ENCODE measurements at regions not wholly inside any gene's neighbourhood (a gene's known extent, or its start where the extent isn't known, plus 50 kb on each side); places are given as distances from the start of the nearest gene placed in this dataset.

DNA sequence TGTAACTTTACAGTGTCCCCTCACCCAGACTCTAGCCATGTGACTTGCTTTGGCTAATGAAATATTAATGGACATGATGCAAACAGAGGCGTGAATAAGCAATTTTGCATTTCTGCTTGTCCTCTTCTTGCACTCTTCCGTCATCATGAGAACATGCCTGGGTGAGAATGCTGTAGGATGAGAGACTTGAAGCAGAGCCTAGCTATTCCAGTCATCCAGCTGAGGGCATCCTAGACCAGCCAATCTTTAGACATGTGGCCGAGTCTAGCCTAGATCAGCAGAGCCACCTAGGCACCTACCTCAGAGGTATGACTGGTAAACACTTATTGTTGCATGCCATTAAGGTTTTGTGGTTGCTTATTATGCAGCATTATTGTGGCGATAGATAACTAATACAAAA lies 450.5 kb upstream of the AZI2 start:
- Mint-ChIP-seq H3K4me1 (no peaks in the 10 kb centered on the region), H3K36me3 (ENCODE audit: low read depth) (no peaks in the 10 kb centered on the region), H3K4me3 (no peak overlapping the region), H3K27me3 (ENCODE audit: insufficient read depth, low read depth, poor library complexity) (no peaks in the 10 kb centered on the region), H3K9me3 (no peaks in the 10 kb centered on the region), H3K27ac (no peak overlapping the region)
- TF ChIP-seq, protein P1, sequence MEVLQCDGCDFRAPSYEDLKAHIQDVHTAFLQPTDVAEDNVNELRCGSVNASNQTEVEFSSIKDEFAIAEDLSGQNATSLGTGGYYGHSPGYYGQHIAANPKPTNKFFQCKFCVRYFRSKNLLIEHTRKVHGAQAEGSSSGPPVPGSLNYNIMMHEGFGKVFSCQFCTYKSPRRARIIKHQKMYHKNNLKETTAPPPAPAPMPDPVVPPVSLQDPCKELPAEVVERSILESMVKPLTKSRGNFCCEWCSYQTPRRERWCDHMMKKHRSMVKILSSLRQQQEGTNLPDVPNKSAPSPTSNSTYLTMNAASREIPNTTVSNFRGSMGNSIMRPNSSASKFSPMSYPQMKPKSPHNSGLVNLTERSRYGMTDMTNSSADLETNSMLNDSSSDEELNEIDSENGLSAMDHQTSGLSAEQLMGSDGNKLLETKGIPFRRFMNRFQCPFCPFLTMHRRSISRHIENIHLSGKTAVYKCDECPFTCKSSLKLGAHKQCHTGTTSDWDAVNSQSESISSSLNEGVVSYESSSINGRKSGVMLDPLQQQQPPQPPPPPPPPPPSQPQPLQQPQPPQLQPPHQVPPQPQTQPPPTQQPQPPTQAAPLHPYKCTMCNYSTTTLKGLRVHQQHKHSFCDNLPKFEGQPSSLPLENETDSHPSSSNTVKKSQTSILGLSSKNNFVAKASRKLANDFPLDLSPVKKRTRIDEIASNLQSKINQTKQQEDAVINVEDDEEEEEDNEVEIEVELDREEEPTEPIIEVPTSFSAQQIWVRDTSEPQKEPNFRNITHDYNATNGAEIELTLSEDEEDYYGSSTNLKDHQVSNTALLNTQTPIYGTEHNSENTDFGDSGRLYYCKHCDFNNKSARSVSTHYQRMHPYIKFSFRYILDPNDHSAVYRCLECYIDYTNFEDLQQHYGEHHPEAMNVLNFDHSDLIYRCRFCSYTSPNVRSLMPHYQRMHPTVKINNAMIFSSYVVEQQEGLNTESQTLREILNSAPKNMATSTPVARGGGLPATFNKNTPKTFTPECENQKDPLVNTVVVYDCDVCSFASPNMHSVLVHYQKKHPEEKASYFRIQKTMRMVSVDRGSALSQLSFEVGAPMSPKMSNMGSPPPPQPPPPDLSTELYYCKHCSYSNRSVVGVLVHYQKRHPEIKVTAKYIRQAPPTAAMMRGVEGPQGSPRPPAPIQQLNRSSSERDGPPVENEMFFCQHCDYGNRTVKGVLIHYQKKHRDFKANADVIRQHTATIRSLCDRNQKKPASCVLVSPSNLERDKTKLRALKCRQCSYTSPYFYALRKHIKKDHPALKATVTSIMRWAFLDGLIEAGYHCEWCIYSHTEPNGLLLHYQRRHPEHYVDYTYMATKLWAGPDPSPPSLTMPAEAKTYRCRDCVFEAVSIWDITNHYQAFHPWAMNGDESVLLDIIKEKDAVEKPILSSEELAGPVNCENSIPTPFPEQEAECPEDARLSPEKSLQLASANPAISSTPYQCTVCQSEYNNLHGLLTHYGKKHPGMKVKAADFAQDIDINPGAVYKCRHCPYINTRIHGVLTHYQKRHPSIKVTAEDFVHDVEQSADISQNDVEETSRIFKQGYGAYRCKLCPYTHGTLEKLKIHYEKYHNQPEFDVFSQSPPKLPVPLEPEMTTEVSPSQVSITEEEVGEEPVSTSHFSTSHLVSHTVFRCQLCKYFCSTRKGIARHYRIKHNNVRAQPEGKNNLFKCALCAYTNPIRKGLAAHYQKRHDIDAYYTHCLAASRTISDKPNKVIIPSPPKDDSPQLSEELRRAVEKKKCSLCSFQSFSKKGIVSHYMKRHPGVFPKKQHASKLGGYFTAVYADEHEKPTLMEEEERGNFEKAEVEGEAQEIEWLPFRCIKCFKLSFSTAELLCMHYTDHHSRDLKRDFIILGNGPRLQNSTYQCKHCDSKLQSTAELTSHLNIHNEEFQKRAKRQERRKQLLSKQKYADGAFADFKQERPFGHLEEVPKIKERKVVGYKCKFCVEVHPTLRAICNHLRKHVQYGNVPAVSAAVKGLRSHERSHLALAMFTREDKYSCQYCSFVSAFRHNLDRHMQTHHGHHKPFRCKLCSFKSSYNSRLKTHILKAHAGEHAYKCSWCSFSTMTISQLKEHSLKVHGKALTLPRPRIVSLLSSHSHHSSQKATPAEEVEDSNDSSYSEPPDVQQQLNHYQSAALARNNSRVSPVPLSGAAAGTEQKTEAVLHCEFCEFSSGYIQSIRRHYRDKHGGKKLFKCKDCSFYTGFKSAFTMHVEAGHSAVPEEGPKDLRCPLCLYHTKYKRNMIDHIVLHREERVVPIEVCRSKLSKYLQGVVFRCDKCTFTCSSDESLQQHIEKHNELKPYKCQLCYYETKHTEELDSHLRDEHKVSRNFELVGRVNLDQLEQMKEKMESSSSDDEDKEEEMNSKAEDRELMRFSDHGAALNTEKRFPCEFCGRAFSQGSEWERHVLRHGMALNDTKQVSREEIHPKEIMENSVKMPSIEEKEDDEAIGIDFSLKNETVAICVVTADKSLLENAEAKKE (CRISPR knock-in tag; IDR thresholded peaks at IDR 0.05): no peak
- TF ChIP-seq, protein P2, sequence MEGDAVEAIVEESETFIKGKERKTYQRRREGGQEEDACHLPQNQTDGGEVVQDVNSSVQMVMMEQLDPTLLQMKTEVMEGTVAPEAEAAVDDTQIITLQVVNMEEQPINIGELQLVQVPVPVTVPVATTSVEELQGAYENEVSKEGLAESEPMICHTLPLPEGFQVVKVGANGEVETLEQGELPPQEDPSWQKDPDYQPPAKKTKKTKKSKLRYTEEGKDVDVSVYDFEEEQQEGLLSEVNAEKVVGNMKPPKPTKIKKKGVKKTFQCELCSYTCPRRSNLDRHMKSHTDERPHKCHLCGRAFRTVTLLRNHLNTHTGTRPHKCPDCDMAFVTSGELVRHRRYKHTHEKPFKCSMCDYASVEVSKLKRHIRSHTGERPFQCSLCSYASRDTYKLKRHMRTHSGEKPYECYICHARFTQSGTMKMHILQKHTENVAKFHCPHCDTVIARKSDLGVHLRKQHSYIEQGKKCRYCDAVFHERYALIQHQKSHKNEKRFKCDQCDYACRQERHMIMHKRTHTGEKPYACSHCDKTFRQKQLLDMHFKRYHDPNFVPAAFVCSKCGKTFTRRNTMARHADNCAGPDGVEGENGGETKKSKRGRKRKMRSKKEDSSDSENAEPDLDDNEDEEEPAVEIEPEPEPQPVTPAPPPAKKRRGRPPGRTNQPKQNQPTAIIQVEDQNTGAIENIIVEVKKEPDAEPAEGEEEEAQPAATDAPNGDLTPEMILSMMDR (conservative IDR thresholded peaks at IDR 0.05; ENCODE audit: low read depth in 2 of 2): peak; percentile 12 to 62; a peak in 2 of 4 replicates
- no peak for TF ChIP-seq EZH2 (IDR thresholded peaks at IDR 0.05; ENCODE audit: low read depth, unreplicated experiment)
- Histone ChIP-seq H3K27me3 (ENCODE audit: insufficient read depth) (no peaks in the 10 kb centered on the region), H3K27ac (ENCODE audit: low read depth) (no peak overlapping the region), H3K9me2 (ENCODE audit: insufficient read depth) (no peaks in the 10 kb centered on the region), H2AFZ (no peak overlapping the region), H3K4me1 (ENCODE audit: insufficient read depth) (no peaks in the 10 kb centered on the region), H3K4me3 (no peak overlapping the region), H4K20me1 (replicated peaks; ENCODE audit: insufficient read depth) (no peaks in the 10 kb centered on the region), H3F3A (replicated peaks; ENCODE audit: low read depth) (no peaks in the 10 kb centered on the region), H3K4me2 (no peak overlapping the region), H3K79me2 (replicated peaks; ENCODE audit: insufficient read depth) (no peaks in the 10 kb centered on the region), H3K36me3 (ENCODE audit: insufficient read depth) (no peaks in the 10 kb centered on the region)
- ATAC-seq: peak; percentile 62
- DNase-seq (ENCODE audit: low spot score): peak; percentile 12

DNA sequence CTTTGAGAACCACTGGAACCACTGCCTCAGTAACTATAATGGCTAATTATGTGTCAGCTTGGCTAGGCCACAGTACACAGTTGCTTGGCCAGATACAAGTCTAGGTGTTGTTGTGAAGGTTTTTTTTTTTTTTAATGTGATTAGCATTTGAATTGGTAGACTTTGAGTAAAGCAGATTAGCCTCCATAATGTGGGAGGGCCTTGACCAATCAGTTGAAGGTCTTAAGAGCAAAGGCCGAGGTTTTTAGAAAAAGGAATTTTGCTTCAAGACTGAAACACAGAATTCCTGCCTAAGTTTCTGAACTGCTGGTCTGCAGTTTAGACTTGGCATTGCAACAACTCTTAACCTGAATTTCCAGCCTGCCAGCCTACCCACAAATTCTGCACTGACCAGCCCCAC lies 451.6 kb upstream of the AZI2 start:
- no peaks in the 10 kb centered on the region for H3F3A ChIP-seq (replicated peaks; ENCODE audit: low read depth)
- Mint-ChIP-seq H3K27me3 (ENCODE audit: insufficient read depth, low read depth, poor library complexity) (no peaks in the 10 kb centered on the region), H3K27ac (no peak overlapping the region), H3K4me1 (no peaks in the 10 kb centered on the region), H3K36me3 (ENCODE audit: low read depth) (no peaks in the 10 kb centered on the region), H3K9me3 (no peaks in the 10 kb centered on the region), H3K4me3 (no peak overlapping the region)
- H3K9me2 ChIP-seq (ENCODE audit: insufficient read depth): no peaks in the 10 kb centered on the region
- no peaks in the 10 kb centered on the region for H4K20me1 ChIP-seq (replicated peaks; ENCODE audit: insufficient read depth)
- TF ChIP-seq, protein P3, sequence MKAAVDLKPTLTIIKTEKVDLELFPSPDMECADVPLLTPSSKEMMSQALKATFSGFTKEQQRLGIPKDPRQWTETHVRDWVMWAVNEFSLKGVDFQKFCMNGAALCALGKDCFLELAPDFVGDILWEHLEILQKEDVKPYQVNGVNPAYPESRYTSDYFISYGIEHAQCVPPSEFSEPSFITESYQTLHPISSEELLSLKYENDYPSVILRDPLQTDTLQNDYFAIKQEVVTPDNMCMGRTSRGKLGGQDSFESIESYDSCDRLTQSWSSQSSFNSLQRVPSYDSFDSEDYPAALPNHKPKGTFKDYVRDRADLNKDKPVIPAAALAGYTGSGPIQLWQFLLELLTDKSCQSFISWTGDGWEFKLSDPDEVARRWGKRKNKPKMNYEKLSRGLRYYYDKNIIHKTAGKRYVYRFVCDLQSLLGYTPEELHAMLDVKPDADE (IDR thresholded peaks at IDR 0.05): no peak
- TF ChIP-seq POLR2AphosphoS5 (IDR thresholded peaks at IDR 0.05; ENCODE audit: low read depth) (no peak), JUNB (IDR thresholded peaks at IDR 0.05; ENCODE audit: unreplicated experiment) (no peak), CREB1 (CRISPR knock-in tag; IDR thresholded peaks at IDR 0.05; ENCODE audit: low read depth) (no peak), STAT1 (IDR thresholded peaks at IDR 0.05; ENCODE audit: unreplicated experiment) (no peak), ZNF114 (CRISPR knock-in tag; IDR thresholded peaks at IDR 0.05) (no peak), ZNF331 (CRISPR knock-in tag; IDR thresholded peaks at IDR 0.05; ENCODE audit: low read depth) (no peak), EZH2 (IDR thresholded peaks at IDR 0.05; ENCODE audit: low read depth, unreplicated experiment) (no peak), EZH2phosphoT487 (IDR thresholded peaks at IDR 0.05; ENCODE audit: unreplicated experiment) (no peak)
- no peak overlapping the region for H3K4me3 ChIP-seq
- no peak overlapping the region for H3K4me2 ChIP-seq
- no peaks in the 10 kb centered on the region for H3K4me1 ChIP-seq (ENCODE audit: insufficient read depth)
- DNase-seq (ENCODE audit: low spot score) (peak; percentile 9), ATAC-seq (no peak)
- H3K27ac ChIP-seq (ENCODE audit: low read depth): no peak overlapping the region
- H3K36me3 ChIP-seq (ENCODE audit: insufficient read depth): no peaks in the 10 kb centered on the region
- H3K27me3 ChIP-seq (ENCODE audit: insufficient read depth): no peaks in the 10 kb centered on the region
- no peaks in the 10 kb centered on the region for H3K79me2 ChIP-seq (replicated peaks; ENCODE audit: insufficient read depth)
- no peak overlapping the region for H2AFZ ChIP-seq
